Suppressor macrophage (primary cell): ENCODE measurements at regions not wholly inside any gene's neighbourhood (a gene's known extent, or its start where the extent isn't known, plus 50 kb on each side); places are given as distances from the start of the nearest gene placed in this dataset.

Experiments used
- DNase-seq, 4 experiments: peaks; one replicate each; pipeline ENCODE4 v3.0.0-alpha.2; 2020 to 2022

DNA sequence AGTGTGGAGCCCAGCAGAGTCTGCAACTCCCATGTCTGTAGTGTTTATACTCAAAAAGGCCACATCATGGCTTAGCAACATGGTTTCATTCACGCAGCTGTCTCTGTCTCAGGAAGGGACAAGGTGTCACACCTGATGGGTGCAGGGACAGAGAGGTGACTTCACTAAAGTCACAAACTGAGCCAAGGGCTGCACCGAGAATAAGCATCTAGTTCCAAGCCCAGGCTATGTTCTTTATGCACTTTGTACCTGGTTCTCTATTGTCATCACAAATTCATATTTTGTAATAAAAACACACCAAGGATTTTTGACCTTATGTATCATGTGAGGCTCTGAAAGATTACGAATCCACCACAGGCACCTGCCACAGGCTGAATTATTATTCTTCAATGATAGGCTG is 64.9 kb upstream of the STK32A start:
- no peak for DNase-seq

DNA sequence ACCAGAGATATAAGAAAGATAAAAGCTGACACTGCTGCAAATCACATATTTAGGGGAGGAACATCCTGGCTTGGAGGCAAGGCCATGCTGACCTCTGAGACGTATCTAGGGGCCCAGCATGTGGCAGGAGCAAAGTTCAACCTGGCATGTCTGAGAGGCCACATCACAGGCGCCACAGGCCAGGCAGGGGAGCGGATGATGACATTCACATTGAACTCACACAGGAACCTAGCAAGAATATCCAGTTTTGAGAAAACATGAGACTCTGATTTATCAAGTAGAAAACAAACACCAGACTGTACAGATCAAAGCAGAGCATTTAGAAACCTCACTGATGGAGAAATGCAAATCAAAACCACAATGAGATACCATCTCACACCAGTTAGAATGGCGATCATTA is 64.2 kb upstream of the STK32A start:
- no peak for DNase-seq

DNA sequence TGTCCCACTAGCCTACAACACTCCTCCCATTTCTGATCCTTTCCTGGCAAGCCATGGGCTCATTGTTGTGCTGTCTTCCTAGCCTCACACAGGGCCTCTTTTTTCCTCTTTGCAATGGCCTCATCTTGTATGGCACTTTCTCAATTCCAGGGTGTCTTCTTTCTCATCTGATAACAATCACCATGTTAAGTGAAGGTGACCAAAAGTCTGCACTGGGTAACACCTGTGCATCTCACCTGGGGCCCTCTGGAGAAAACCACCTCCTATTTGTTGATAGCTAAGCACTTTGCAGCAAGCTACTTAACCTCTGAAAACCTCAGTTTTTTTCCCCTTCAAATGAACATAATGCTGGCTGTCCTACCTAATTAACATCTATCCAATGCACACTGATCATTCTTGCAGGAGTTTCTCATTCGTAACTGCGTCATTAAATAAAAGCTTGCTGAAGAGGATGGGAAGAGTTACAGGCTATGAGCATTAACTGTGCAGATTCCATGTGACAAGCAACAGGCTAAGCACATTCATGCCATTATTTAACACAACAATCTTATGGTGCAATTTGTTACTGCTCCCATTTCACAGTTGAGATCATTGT is 60.1 kb upstream of the STK32A start:
- no peak for DNase-seq

DNA sequence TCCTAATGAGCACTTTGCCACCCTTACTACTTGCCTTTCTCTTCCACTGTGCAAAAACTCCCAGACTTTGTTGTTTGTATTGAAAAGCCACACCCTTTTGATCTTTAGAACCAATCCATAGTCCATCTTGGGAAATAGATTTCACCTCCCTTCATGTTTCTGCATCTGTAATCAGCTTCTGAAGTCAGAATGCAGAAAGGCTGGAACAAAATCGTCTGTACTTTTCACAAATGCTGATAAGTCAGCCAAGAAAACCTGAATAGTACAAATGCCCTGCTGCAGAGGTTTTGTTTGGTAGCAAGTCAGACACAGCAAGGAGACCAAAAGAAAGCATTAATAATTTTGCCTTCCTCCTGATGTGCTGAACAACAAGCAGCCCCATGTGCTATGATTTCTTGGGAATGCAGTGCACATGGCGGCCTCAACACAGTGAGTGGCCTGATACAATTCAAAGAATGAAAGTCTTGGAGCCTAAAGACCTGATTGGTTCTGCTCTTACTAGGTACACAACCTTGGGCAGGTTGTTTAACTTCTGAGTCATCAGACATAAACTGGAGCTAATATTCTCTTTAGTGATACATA is 59.2 kb upstream of the STK32A start:
- no peak for DNase-seq

DNA sequence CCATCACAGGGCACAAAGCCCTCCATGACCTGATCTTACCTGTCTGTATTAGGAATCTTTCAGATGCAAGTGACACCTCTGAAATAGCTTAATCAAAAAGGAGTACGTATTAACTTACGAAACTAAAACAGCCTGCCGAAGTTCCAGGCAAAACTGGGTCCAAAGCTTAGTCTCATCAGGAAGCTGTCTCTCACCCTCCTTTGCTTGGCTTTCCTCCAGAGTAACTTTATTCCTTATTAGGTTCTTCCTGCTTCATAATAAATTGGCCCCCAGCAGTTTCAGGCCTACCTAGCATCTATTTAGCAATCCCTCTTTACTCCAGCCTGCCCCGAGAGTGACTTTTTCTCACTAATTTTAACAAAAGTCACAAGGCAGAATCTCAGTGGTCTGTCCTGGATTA is 58.4 kb upstream of the STK32A start:
- DNase-seq, result no peak

DNA sequence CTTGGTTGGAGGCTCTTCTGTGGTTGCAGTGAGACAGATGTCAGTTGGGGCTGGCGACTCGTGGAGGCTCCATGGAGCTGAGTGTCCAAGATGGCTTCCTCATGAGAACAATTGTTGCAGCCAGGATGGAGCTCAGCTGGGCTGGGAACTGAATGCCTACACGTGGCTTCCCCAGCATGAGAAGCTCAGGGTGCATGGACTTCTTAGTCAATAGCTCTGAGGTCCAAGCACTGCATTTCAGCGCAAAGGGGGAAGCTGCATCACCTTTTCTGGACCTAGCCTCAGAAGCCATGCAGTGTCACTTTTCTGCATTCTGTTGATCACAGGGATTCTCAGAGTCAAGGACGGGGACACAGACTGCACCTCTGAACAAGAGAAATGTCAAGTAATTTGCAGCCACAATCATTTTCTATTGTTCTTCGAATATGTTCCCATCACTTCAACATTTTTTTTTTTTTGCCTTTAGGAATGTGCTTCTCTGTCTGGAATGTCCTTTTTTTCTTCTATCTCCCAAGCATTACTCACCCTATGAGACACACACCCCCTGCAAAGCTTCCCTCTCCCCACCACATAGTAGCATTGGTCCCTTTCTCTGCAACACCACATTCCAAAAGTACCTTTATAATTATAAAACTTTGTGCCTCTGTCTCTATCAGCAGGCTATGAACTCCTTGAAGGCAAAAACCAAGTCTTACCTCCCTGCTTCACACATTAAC is 57.5 kb upstream of the STK32A start:
- no peak for DNase-seq

DNA sequence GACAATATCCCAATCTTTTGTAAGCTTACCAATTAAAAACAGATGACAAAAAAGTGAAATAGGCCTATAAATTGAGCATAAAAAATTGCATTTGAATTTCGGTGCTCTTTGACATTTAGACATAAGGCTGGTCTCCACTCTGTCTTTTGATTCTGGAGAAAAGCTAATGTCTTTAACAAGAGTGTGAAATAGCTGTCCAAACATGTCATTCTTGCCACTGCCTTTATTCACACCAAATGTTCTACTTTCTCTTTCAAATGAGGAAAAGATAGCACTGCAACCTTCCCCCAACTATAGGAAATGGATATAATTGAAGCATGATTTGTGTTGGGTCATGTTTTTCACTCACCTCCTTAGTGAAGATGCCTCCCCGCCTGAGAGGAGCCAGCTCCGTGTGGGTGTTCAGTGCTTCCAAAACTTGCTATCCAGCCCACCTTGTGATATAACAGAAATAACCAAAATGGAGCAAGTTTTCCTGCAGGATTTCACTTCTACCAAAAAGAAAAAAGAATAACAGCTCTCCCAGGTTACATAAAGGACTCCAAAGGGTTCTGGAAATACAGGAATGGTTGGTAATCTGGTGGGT is 55.2 kb upstream of the STK32A start:
- DNase-seq, result no peak

DNA sequence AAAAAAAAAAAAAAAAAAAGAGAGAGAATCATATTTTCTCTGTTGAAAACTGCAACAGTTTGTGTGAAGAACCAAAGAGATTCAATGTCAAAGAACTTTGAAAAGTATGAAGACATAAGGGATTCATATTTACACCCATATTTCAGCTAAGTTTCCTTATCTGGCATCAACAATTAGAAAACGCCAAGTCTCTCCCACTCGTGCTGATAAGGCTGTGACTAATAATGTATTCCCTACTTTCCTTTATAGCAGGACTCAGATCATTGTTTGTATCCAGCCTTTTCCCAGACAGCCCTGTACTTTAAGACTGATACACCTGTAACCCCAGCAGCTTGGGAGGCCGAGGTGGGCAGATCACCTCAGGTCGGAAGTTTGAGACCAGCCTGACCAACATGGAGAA is 54.1 kb upstream of the STK32A start:
- DNase-seq, result no peak
